Hindlimb muscle (tissue), 1 donor: ENCODE measurements at regions not wholly inside any gene's neighbourhood (a gene's known extent, or its start where the extent isn't known, plus 50 kb on each side); places are given as distances from the start of the nearest gene placed in this dataset.

Experiments used
- DNase-seq: peaks from one replicate; pipeline ENCODE4 v3.0.0-alpha.2; 2013

- no peak for DNase-seq
Observed at GRCh38 chr9:2984491-2984890, 140.6 kb upstream of the PUM3 start.

GRCh38 chr9:2979957-2980610, 136.2 kb upstream of the PUM3 start:
- DNase-seq, result no peak

GRCh38 chr9:2972475-2972874, 128.6 kb upstream of the PUM3 start:
- no peak for DNase-seq

- DNase-seq, result no peak
Observed at GRCh38 chr9:2970864-2971263, 127.0 kb upstream of the PUM3 start.

GRCh38 chr9:2967766-2968165, 123.9 kb upstream of the PUM3 start:
- no peak for DNase-seq

- DNase-seq, result peak; percentile 37
Observed at GRCh38 chr9:2966565-2967300, 122.8 kb upstream of the PUM3 start.

- no peak for DNase-seq
Observed at GRCh38 chr9:2964470-2964869, 120.6 kb upstream of the PUM3 start.

GRCh38 chr9:2963307-2963706, 119.4 kb upstream of the PUM3 start:
- DNase-seq, result no peak

- DNase-seq, result no peak
Observed at GRCh38 chr9:2962471-2963172, 118.7 kb upstream of the PUM3 start.

- no peak for DNase-seq
Observed at GRCh38 chr9:2958219-2958618, 114.3 kb upstream of the PUM3 start.

GRCh38 chr9:2957656-2958200, 113.8 kb upstream of the PUM3 start:
- no peak for DNase-seq

- DNase-seq, result no peak
Observed at GRCh38 chr9:2955575-2955974, 111.7 kb upstream of the PUM3 start.

GRCh38 chr9:2939368-2939767, 95.5 kb upstream of the PUM3 start:
- no peak for DNase-seq

GRCh38 chr9:2936221-2936620, 92.3 kb upstream of the PUM3 start:
- DNase-seq, result no peak

GRCh38 chr9:2934883-2935282, 91.0 kb upstream of the PUM3 start:
- DNase-seq, result no peak

GRCh38 chr9:2934241-2934650, 90.4 kb upstream of the PUM3 start:
- no peak for DNase-seq

- no peak for DNase-seq
Observed at GRCh38 chr9:2933165-2934095, 89.5 kb upstream of the PUM3 start.

GRCh38 chr9:2928411-2928810, 84.5 kb upstream of the PUM3 start:
- DNase-seq, result no peak

- DNase-seq, result no peak
Observed at GRCh38 chr9:2925016-2925415, 81.1 kb upstream of the PUM3 start.

- no peak for DNase-seq
Observed at GRCh38 chr9:2924380-2924768, 80.5 kb upstream of the PUM3 start.

GRCh38 chr9:2923766-2924379, 80.0 kb upstream of the PUM3 start:
- no peak for DNase-seq

- DNase-seq, result no peak
Observed at GRCh38 chr9:2919347-2919746, 75.5 kb upstream of the PUM3 start.
